MM.1S (cell line): ENCODE measurements at regions not wholly inside any gene's neighbourhood (a gene's known extent, or its start where the extent isn't known, plus 50 kb on each side); places are given as distances from the start of the nearest gene placed in this dataset.

Source experiments
- DNase-seq: peaks from one replicate; pipeline ENCODE4 v3.0.0-alpha.2; 2015
- H2AFZ ChIP-seq: fragments of 300-600 bp; sonication (generic); 2 replicates; pipeline ENCODE4 v1.6.0; 2016; ENCODE audit warnings: antibody characterized with exemption, low read length
- H3F3A ChIP-seq: fragments of 300-600 bp; sonication (generic); 2 replicates; pipeline ENCODE4 v1.6.1; 2016; ENCODE audit warnings: mild to moderate bottlenecking, antibody characterized with exemption, low read length, moderate library complexity, mixed read lengths; ENCODE audit not compliant: insufficient read depth
- H3K27ac ChIP-seq: fragments of 300-600 bp; sonication (generic); 2 replicates; pipeline ENCODE4 v1.5.1; 2016; ENCODE audit warnings: mild to moderate bottlenecking, low read length
- H3K27me3 ChIP-seq: fragments of 300-600 bp; sonication (generic); replicated peaks from 2 replicates; pipeline ENCODE4 v1.6.0; 2016; ENCODE audit warnings: low read length; ENCODE audit not compliant: insufficient read depth
- H3K36me3 ChIP-seq: fragments of 300-600 bp; sonication (generic); replicated peaks from 2 replicates; pipeline ENCODE4 v1.6.1; 2016; ENCODE audit warnings: mild to moderate bottlenecking, low read length, mixed read lengths; ENCODE audit not compliant: insufficient read depth
- H3K4me1 ChIP-seq: fragments of 300-600 bp; sonication (generic); 2 replicates; pipeline ENCODE4 v1.6.1; 2016; ENCODE audit warnings: low read length, mixed read lengths
- H3K4me2 ChIP-seq: fragments of 300-600 bp; sonication (generic); 2 replicates; pipeline ENCODE4 v1.6.0; 2016; ENCODE audit warnings: low read depth, low read length
- H3K4me3 ChIP-seq: fragments of 300-600 bp; sonication (generic); 2 replicates; pipeline ENCODE4 v1.5.1; 2016; ENCODE audit warnings: low read length, mixed read lengths
- H3K79me2 ChIP-seq: fragments of 300-600 bp; sonication (generic); 2 replicates; pipeline ENCODE4 v1.6.1; 2016; ENCODE audit warnings: mixed run types, low read length, mixed read lengths
- H3K9ac ChIP-seq: fragments of 300-600 bp; sonication (generic); 2 replicates; pipeline ENCODE4 v1.6.1; 2016; ENCODE audit warnings: low read length, mixed read lengths
- H3K9me2 ChIP-seq: fragments of 300-600 bp; sonication (generic); replicated peaks from 2 replicates; pipeline ENCODE4 v1.6.1; 2016; ENCODE audit warnings: mild to moderate bottlenecking, low read length, mixed read lengths; ENCODE audit not compliant: insufficient read depth
- H3K9me3 ChIP-seq: fragments of 300-600 bp; sonication (generic); replicated peaks from 2 replicates; pipeline ENCODE4 v1.6.1; 2016; ENCODE audit warnings: mild to moderate bottlenecking, low read length, mixed read lengths; ENCODE audit not compliant: insufficient read depth
- H4K20me1 ChIP-seq: fragments of 300-600 bp; sonication (generic); 2 replicates; pipeline ENCODE4 v1.6.1; 2016; ENCODE audit warnings: mild to moderate bottlenecking, low read length, moderate library complexity, mixed read lengths; ENCODE audit not compliant: insufficient read depth
- CTCF ChIP-seq: fragments of 300-600 bp; sonication (generic); IDR thresholded peaks from 2 replicates; pipeline ENCODE4 v1.5.1; 2016; ENCODE audit warnings: antibody characterized with exemption, low read length, mixed read lengths
- EZH2 ChIP-seq: fragments of 300-600 bp; sonication (generic); optimal IDR thresholded peaks from 2 replicates; pipeline ENCODE3; 2017; ENCODE audit warnings: low read depth, mild to moderate bottlenecking, antibody characterized with exemption, low read length, mixed read lengths
- EZH2phosphoT487 ChIP-seq: fragments of 300-600 bp; sonication (generic); IDR thresholded peaks from 2 replicates; pipeline ENCODE4 v1.6.1; 2018; ENCODE audit warnings: antibody characterized with exemption, low read length

GRCh38 chr5:98042961-98043360 lies 730.5 kb upstream of the RGMB start:
- H3K9ac ChIP-seq: no peak overlapping the region
- no peak overlapping the region for H3K4me2 ChIP-seq
- no peaks in the 10 kb centered on the region for H3K9me3 ChIP-seq
- H3K27me3 ChIP-seq: no peaks in the 10 kb centered on the region
- H3K4me1 ChIP-seq: no peaks in the 10 kb centered on the region
- H3K4me3 ChIP-seq: no peak overlapping the region
- H3K27ac ChIP-seq: no peak overlapping the region
- H3K36me3 ChIP-seq: no peaks in the 10 kb centered on the region
- H3F3A ChIP-seq: no peaks in the 10 kb centered on the region
- no peak for DNase-seq
- TF ChIP-seq CTCF (no peak), EZH2phosphoT487 (no peak), EZH2 (no peak)
- H3K9me2 ChIP-seq: no peaks in the 10 kb centered on the region
- H4K20me1 ChIP-seq: no peaks in the 10 kb centered on the region
- no peak overlapping the region for H2AFZ ChIP-seq
- H3K79me2 ChIP-seq: no peaks in the 10 kb centered on the region

GRCh38 chr5:98050583-98050982 lies 722.9 kb upstream of the RGMB start:
- H3K9ac ChIP-seq: no peak overlapping the region
- no peaks in the 10 kb centered on the region for H3K27me3 ChIP-seq
- H3K4me3 ChIP-seq: no peak overlapping the region
- no peak overlapping the region for H3K4me2 ChIP-seq
- H3K9me2 ChIP-seq: no peaks in the 10 kb centered on the region
- H4K20me1 ChIP-seq: no peaks in the 10 kb centered on the region
- H3K9me3 ChIP-seq: no peaks in the 10 kb centered on the region
- no peak for TF ChIP-seq EZH2
- H3K79me2 ChIP-seq: no peaks in the 10 kb centered on the region
- H3K4me1 ChIP-seq: no peaks in the 10 kb centered on the region
- no peak overlapping the region for H2AFZ ChIP-seq
- no peak overlapping the region for H3K27ac ChIP-seq
- no peak for DNase-seq
- H3F3A ChIP-seq: no peaks in the 10 kb centered on the region
- no peaks in the 10 kb centered on the region for H3K36me3 ChIP-seq

GRCh38 chr5:98053170-98053569 lies 720.3 kb upstream of the RGMB start:
- Histone ChIP-seq H3K79me2 (no peaks in the 10 kb centered on the region), H3K36me3 (no peaks in the 10 kb centered on the region)
- no peak for TF ChIP-seq CTCF
- no peak for TF ChIP-seq EZH2phosphoT487
- TF ChIP-seq EZH2: no peak

GRCh38 chr5:98060148-98060547 lies 713.3 kb upstream of the RGMB start:
- DNase-seq: peak; percentile 63
- no peak overlapping the region for H3K4me2 ChIP-seq
- TF ChIP-seq CTCF: no peak
- no peak for TF ChIP-seq EZH2
- TF ChIP-seq EZH2phosphoT487: no peak
- H2AFZ ChIP-seq: no peak overlapping the region
- no peak overlapping the region for H3K4me3 ChIP-seq
- no peak overlapping the region for H3K9ac ChIP-seq
- H3K27ac ChIP-seq: no peak overlapping the region
- no peaks in the 10 kb centered on the region for H3F3A ChIP-seq
- H3K79me2 ChIP-seq: no peaks in the 10 kb centered on the region
- H3K36me3 ChIP-seq: no peaks in the 10 kb centered on the region
- H3K4me1 ChIP-seq: no peaks in the 10 kb centered on the region
- H4K20me1 ChIP-seq: no peaks in the 10 kb centered on the region
- no peaks in the 10 kb centered on the region for H3K9me2 ChIP-seq
- H3K27me3 ChIP-seq: no peaks in the 10 kb centered on the region
- H3K9me3 ChIP-seq: no peaks in the 10 kb centered on the region

More at GRCh38 chr5:98053170-98053569, 720.3 kb upstream of the RGMB start:
- Histone ChIP-seq H4K20me1 (no peaks in the 10 kb centered on the region), H3K4me1 (no peaks in the 10 kb centered on the region), H3K9me3 (no peaks in the 10 kb centered on the region), H3K4me3 (no peak overlapping the region), H3K27ac (no peak overlapping the region), H3K9me2 (no peaks in the 10 kb centered on the region), H3K9ac (no peak overlapping the region), H2AFZ (no peak overlapping the region), H3K4me2 (no peak overlapping the region), H3K27me3 (no peaks in the 10 kb centered on the region), H3F3A (no peaks in the 10 kb centered on the region)
- no peak for DNase-seq
